GM12891 (cell line): ENCODE measurements at regions not wholly inside any gene's neighbourhood (a gene's known extent, or its start where the extent isn't known, plus 50 kb on each side); places are given as distances from the start of the nearest gene placed in this dataset.

Experiments used
- DNase-seq: peaks from one replicate; pipeline ENCODE4 v3.0.0; 2011; ENCODE audit warnings: low spot score; ENCODE audit not compliant: insufficient read length
- FAIRE-seq: peaks from 2 replicates; lab custom pipeline; 2011; peaks lifted over from hg19 to GRCh38; lab: Jason Lieb, UNC
- PAX5 ChIP-seq: IDR thresholded peaks from 2 replicates; pipeline ENCODE4 v1.6.1; 2011; ENCODE audit warnings: low read length, moderate library complexity, mild to moderate bottlenecking; ENCODE audit not compliant: insufficient read depth, severe bottlenecking
- POLR2A ChIP-seq: IDR thresholded peaks from 2 replicates; pipeline ENCODE4 v1.6.1; 2011; ENCODE audit warnings: low read depth, low read length, control low read depth
- POLR2AphosphoS5 ChIP-seq: IDR thresholded peaks from 2 replicates; pipeline ENCODE4 v1.6.1; 2011; ENCODE audit warnings: low read depth, low read length, control low read depth
- POU2F2 ChIP-seq: IDR thresholded peaks from 2 replicates; pipeline ENCODE4 v1.6.1; 2011; ENCODE audit warnings: low read depth, mild to moderate bottlenecking, control low read depth, low read length, moderate library complexity
- SPI1 ChIP-seq: IDR thresholded peaks from 2 replicates; pipeline ENCODE4 v1.6.1; 2011; ENCODE audit warnings: low read depth, low read length, control low read depth
- TAF1 ChIP-seq: IDR thresholded peaks from 2 replicates; pipeline ENCODE4 v1.6.1; 2011; ENCODE audit warnings: low read depth, low read length, control low read depth

- no peak for TF ChIP-seq TAF1
- no peak for TF ChIP-seq POLR2A
- no peak for TF ChIP-seq POLR2AphosphoS5
- no peak for TF ChIP-seq PAX5
- TF ChIP-seq POU2F2: no peak
- TF ChIP-seq SPI1: no peak
- no peak for FAIRE-seq
- DNase-seq: no peak
Measured at GRCh38 chr3:118466795-118467330, 567.8 kb downstream of the IGSF11 start.

- FAIRE-seq (no peak), DNase-seq (no peak)
- TF ChIP-seq POU2F2 (no peak), POLR2A (no peak), PAX5 (no peak), SPI1 (no peak), POLR2AphosphoS5 (no peak), TAF1 (no peak)
Measured at GRCh38 chr3:118468801-118469200, 565.8 kb downstream of the IGSF11 start.

- FAIRE-seq (no peak), DNase-seq (no peak)
- TF ChIP-seq PAX5 (no peak), POLR2A (no peak)
Measured at GRCh38 chr3:118472586-118472985, 562.1 kb downstream of the IGSF11 start.

- no peak for FAIRE-seq
- TF ChIP-seq PAX5 (no peak), POLR2AphosphoS5 (no peak), SPI1 (no peak), POU2F2 (no peak), TAF1 (no peak), POLR2A (no peak)
Measured at GRCh38 chr3:118473343-118473742, 561.3 kb downstream of the IGSF11 start.

GRCh38 chr3:118476885-118477618 is 557.6 kb downstream of the IGSF11 start:
- no peak for FAIRE-seq
- DNase-seq: no peak
- no peak for TF ChIP-seq TAF1
- no peak for TF ChIP-seq PAX5
- TF ChIP-seq SPI1: no peak
- TF ChIP-seq POLR2A: no peak
- no peak for TF ChIP-seq POLR2AphosphoS5
- TF ChIP-seq POU2F2: no peak

More at GRCh38 chr3:118473343-118473742, 561.3 kb downstream of the IGSF11 start:
- DNase-seq: no peak

GRCh38 chr3:118477768-118478167 is 556.9 kb downstream of the IGSF11 start:
- FAIRE-seq (no peak), DNase-seq (no peak)
- TF ChIP-seq POU2F2: no peak
- no peak for TF ChIP-seq POLR2A
- no peak for TF ChIP-seq POLR2AphosphoS5
- no peak for TF ChIP-seq TAF1
- no peak for TF ChIP-seq SPI1
- TF ChIP-seq PAX5: no peak

GRCh38 chr3:118478706-118479276 is 555.9 kb downstream of the IGSF11 start:
- TF ChIP-seq TAF1 (no peak), POLR2AphosphoS5 (no peak), POLR2A (no peak), PAX5 (no peak), POU2F2 (no peak), SPI1 (no peak)
- no peak for FAIRE-seq

GRCh38 chr3:118479376-118479775 is 555.3 kb downstream of the IGSF11 start:
- TF ChIP-seq SPI1 (no peak), PAX5 (no peak), POLR2AphosphoS5 (no peak), POLR2A (no peak), TAF1 (no peak), POU2F2 (no peak)
- no peak for DNase-seq
- FAIRE-seq: no peak

More at GRCh38 chr3:118478706-118479276, 555.9 kb downstream of the IGSF11 start:
- no peak for DNase-seq

GRCh38 chr3:118480101-118480860 is 554.4 kb downstream of the IGSF11 start:
- DNase-seq (no peak), FAIRE-seq (no peak)
- TF ChIP-seq PAX5: no peak
- no peak for TF ChIP-seq POU2F2
- peak; percentile 91 for TF ChIP-seq SPI1
- TF ChIP-seq POLR2A: no peak
